Psoas muscle (tissue), 7 donors: ENCODE measurements at regions not wholly inside any gene's neighbourhood (a gene's known extent, or its start where the extent isn't known, plus 50 kb on each side); places are given as distances from the start of the nearest gene placed in this dataset.

Experiments
- ATAC-seq, 4 donors: fragments of 200-7000 bp; cut with Tn5 transposase; one replicate each; pipeline ENCODE4 v1.9.1; 2020; ENCODE audit warnings: moderate library complexity in 3 of 4, mild to moderate bottlenecking in 2 of 4
- DNase-seq, 2 donors: peaks; one replicate each; pipeline ENCODE4 v3.0.0-alpha.2; 2020
- H3K27ac ChIP-seq: fragments of 200-600 bp; one replicate; pipeline ENCODE4 v1.8.0; 2022
- H3K27me3 ChIP-seq, 3 donors: fragments of 200-600 bp in 1 of 3; one replicate each; pipeline versions ENCODE4 v1.6.1 to v1.8.0; 2013 to 2022; ENCODE audit warnings: low read length in 2 of 3, mild to moderate bottlenecking in 2 of 3, moderate library complexity in 1 of 3; ENCODE audit not compliant: insufficient read depth in 3 of 3
- H3K36me3 ChIP-seq, 2 donors: fragments of 200-600 bp in 1 of 2; one replicate each; pipeline versions ENCODE4 v1.6.1 to v1.8.0; 2013 to 2022; ENCODE audit warnings: low read depth in 1 of 2, mild to moderate bottlenecking in 1 of 2, moderate library complexity in 1 of 2; ENCODE audit not compliant: insufficient read depth in 1 of 2
- H3K4me1 ChIP-seq: fragments of 200-600 bp; one replicate; pipeline ENCODE4 v1.8.0; 2022
- H3K4me3 ChIP-seq: fragments of 200-600 bp; one replicate; pipeline ENCODE4 v1.8.0; 2022; ENCODE audit warnings: mild to moderate bottlenecking
- H3K9me3 ChIP-seq: fragments of 200-600 bp; one replicate; pipeline ENCODE4 v1.8.0; 2022
- WGBS, 3 donors: extraction: QIAGEN DNeasy Blood & Tissue Kit; methylation state at CpG; one replicate each; pipeline versions ENCODE4 v1.1.6 to v1.1.7; 2013; 5-methylcytosine and 5-hydroxymethylcytosine counted together
- intact Hi-C, 2 donors: fragments of 100-400 bp; cut with DNase I; formaldehyde crosslinking; loops; one replicate each; pipeline versions ENCODE4 v1.11.0 to v1.14.2; 2022
- TF ChIP-seq, protein P1 (sequence below): fragments of 200-600 bp; IDR thresholded peaks from one replicate; pipeline ENCODE4 v1.8.0; 2022; ENCODE audit warnings: antibody characterized with exemption
- donor health status: healthy with polysubstance abuse.
- donor health status: DM: no; HTN: no; CAD: no; lungs with moderate emphysema.
- donor health status: Bipolar disorder and iron deficiency.
- donor health status: healthy.
- donor health status: DM: yes; HTN: yes; CAD: no.
- donor health status: DM: no; HTN: no; CAD: no.
- donor health status: DM: yes; HTN: yes; CAD: no.

DNA sequence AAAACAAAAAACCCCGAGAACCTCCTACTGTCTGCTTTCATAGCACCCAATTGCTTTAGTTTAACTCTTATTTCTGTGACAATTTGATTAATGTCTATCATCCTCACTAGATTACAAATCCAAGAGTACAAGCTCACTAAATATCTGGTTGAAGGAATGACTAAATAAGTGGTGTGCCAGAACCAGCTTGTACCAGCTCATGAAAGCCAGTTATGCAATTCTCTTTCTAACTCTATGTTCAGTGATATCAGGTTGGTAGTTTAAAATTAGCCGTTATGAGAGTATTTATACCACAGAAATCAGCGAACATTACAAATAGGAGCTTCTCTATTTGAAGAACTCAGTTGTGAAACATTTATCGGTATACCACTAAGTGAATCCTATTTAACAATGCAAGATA, 137.2 kb upstream of the MITF start:
- Histone ChIP-seq H3K36me3 (no peaks in the 10 kb centered on the region), H3K27me3 (peaks cover 0 to under 1% (median 0%) of the 10 kb centered on the region in 3 donors), H3K27ac (no peak overlapping the region), H3K4me3 (no peak overlapping the region), H3K4me1 (no peaks in the 10 kb centered on the region), H3K9me3 (no peaks in the 10 kb centered on the region)
- DNase-seq = no peak
- no peak for ATAC-seq
- intact Hi-C loops = loop anchor here in 1 of 2 donors (10.0 kb wide), 1 partner anchor 63 kb away; no protein-coding TSS in a partner anchor
- TF ChIP-seq, protein P1, sequence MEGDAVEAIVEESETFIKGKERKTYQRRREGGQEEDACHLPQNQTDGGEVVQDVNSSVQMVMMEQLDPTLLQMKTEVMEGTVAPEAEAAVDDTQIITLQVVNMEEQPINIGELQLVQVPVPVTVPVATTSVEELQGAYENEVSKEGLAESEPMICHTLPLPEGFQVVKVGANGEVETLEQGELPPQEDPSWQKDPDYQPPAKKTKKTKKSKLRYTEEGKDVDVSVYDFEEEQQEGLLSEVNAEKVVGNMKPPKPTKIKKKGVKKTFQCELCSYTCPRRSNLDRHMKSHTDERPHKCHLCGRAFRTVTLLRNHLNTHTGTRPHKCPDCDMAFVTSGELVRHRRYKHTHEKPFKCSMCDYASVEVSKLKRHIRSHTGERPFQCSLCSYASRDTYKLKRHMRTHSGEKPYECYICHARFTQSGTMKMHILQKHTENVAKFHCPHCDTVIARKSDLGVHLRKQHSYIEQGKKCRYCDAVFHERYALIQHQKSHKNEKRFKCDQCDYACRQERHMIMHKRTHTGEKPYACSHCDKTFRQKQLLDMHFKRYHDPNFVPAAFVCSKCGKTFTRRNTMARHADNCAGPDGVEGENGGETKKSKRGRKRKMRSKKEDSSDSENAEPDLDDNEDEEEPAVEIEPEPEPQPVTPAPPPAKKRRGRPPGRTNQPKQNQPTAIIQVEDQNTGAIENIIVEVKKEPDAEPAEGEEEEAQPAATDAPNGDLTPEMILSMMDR = no peak
- WGBS, 3 donors = 92 to 97% (median 93%) methylated on average over 4 of the region's 4 CpGs

DNA sequence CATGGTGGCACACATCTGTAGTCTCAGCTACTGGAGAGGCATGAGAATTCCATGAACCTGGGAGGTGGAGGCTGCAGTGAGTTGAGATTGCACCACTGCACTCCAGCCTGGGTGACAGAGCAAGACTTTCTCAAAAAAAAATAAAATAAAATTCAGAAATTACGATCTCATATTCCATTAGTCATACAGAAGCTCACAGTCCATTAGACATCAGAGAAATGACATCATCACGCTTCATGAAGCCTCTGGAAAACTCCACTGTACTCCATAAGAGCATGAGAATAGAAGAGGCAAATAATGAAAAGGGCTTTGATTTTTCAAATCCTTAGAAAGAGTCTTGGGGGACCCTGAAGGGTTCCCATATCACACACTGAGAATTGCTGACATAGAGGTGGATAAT, 145.0 kb upstream of the MITF start:
- 80 to 97% (median 82%) methylated on average over 2 of the region's 2 CpGs for WGBS, 3 donors
- Histone ChIP-seq H3K4me3 (no peak overlapping the region), H3K4me1 (no peaks in the 10 kb centered on the region), H3K27ac (no peak overlapping the region), H3K36me3 (no peaks in the 10 kb centered on the region), H3K9me3 (no peaks in the 10 kb centered on the region), H3K27me3 (no peaks in the 10 kb centered on the region)
- DNase-seq (no peak), ATAC-seq (no peak)
- intact Hi-C loops = no loop called here
- TF ChIP-seq, protein P1 = no peak

DNA sequence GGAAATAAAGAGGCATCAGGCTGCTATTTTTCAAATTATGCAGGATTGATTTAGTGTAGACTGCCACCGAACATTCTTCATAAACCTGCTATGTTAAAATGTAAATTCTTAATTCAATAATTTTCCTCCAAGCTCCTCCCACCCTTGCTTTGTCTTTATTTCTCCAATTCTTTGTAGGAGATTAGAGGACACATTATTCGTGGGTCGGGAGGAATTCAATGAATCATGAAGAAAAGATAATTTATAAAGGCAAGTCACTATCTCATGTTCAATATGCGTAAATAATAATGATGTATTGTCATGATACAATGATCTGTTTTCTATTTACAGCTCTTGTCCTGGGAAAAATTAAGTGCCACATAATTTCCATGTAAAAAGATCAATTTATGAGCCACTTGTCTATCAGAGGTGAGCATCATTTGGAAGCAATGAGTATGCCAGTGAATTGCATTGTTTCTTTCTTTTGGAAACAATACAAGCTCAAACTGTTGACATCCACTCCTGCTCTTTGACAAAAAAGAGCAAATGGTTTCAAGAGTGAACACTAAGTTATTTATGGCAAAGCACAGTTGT, 148.0 kb upstream of the MITF start:
- intact Hi-C loops = no loop called here
- Histone ChIP-seq H3K36me3 (no peaks in the 10 kb centered on the region), H3K27me3 (no peaks in the 10 kb centered on the region), H3K9me3 (peaks cover 8% of the 10 kb centered on the region), H3K4me3 (no peak overlapping the region), H3K4me1 (no peaks in the 10 kb centered on the region), H3K27ac (no peak overlapping the region)
- DNase-seq (no peak), ATAC-seq (no peak)
- 73 to 80% (median 78%) methylated on average over 4 of the region's 4 CpGs for WGBS, 3 donors
- TF ChIP-seq, protein P1 = no peak

DNA sequence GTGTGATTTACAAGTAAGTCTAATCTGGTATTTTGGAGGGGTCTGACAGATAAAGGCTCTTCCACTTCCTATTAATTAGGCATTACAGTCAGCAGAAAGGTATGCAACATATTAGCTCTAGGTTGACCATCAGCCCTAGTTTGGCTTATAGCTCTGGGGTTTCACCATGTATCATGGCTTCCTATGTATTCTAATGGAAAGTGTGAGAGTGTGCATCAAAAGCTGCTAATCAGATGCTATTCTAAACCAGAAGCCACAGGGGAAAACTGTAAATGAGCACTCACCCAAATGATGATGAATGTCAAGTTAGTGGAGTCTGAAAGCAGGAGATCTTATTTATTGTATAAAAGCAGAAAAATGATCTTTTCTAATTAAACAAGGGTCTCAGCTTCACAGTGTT, 149.2 kb upstream of the MITF start:
- H3K27ac ChIP-seq = no peak overlapping the region
- TF ChIP-seq, protein P1 = no peak
- ATAC-seq (no peak), DNase-seq (no peak)
- no peak overlapping the region for H3K4me3 ChIP-seq
- no peaks in the 10 kb centered on the region for H3K36me3 ChIP-seq
- H3K9me3 ChIP-seq = peaks cover 8% of the 10 kb centered on the region
- intact Hi-C loops = no loop called here
- no peaks in the 10 kb centered on the region for H3K4me1 ChIP-seq
- H3K27me3 ChIP-seq = no peaks in the 10 kb centered on the region

DNA sequence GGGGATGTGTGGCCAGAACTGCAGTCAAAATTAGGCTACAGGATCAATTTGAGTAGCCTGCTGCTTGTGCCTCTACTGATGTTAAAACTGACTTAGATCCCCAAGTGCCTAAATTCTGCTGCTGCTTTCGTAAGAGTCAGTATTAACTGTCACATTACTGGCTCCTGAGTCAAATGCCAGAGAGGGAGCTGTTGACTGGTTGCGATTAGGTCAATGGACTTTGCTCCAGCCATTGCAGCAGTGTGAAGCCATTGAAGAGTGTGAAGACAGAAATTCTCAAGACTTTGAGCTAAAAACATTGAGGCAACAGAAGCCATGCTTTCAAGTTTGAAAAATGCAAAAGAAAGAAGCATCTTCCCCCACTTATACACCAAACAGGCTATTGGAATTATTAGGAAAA, 151.1 kb upstream of the MITF start:
- TF ChIP-seq, protein P1 = no peak
- no peaks in the 10 kb centered on the region for H3K27me3 ChIP-seq
- H3K9me3 ChIP-seq = peaks cover 8% of the 10 kb centered on the region
- DNase-seq (no peak), ATAC-seq (no peak)
- WGBS, 3 donors = 88 to 90% (median 90%) methylated on average over 2 of the region's 2 CpGs
- no peaks in the 10 kb centered on the region for H3K36me3 ChIP-seq
- H3K27ac ChIP-seq = no peak overlapping the region
- intact Hi-C loops = no loop called here
- H3K4me3 ChIP-seq = no peak overlapping the region
- no peaks in the 10 kb centered on the region for H3K4me1 ChIP-seq
